ENCODE measurements at regions not wholly inside any gene's neighbourhood (a gene's known extent, or its start where the extent isn't known, plus 50 kb on each side); places are given as distances from the start of the nearest gene placed in this dataset.
A peak's percentile ranks its signal among the peaks of the same experiment; 100 is the strongest.
"Not testable (repeated sequence)": the region's sequence is repeated elsewhere in the genome, so short reads cannot be mapped to it uniquely, and the experiment has no call there.

- in situ Hi-C loops (cut with HindIII; ENCODE audit: low sequenced_read_pairs), result no loop called here
- no peak for DNase-seq (ENCODE audit: low spot score)
These were observed 541.0 kb downstream of the RFC3 start for GRCh38 chr13:34358811-34359513.

DNA sequence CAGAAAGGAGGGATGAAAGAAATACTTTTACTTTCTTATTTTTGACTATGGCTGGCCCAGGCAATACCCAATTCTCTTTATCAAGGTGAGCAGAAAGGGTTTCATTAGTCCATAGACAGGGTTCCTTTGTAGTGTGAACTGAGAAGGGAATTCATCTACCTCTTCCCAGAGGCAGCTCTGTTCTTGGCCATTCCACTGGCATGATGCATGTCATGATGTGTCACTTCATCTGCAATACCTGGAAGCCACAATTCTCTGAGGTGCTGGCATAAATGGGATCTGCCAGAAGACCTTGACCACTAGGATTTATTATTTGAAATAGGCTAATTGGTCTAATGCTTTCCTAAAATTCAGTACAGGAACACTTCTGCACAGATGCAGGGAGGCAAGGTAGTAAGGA is 542.8 kb downstream of the RFC3 start:
- in situ Hi-C loops (cut with HindIII; ENCODE audit: low sequenced_read_pairs), result no loop called here
- no peak for DNase-seq (ENCODE audit: low spot score)

- no peak for DNase-seq (ENCODE audit: low spot score)
- in situ Hi-C loops (cut with HindIII; ENCODE audit: low sequenced_read_pairs), result no loop called here
These were observed 543.6 kb downstream of the RFC3 start for GRCh38 chr13:34361560-34361959.

- no peak for DNase-seq (ENCODE audit: low spot score)
- in situ Hi-C loops (cut with HindIII; ENCODE audit: low sequenced_read_pairs), result no loop called here
These were observed 545.3 kb downstream of the RFC3 start for GRCh38 chr13:34363266-34363665.

DNA sequence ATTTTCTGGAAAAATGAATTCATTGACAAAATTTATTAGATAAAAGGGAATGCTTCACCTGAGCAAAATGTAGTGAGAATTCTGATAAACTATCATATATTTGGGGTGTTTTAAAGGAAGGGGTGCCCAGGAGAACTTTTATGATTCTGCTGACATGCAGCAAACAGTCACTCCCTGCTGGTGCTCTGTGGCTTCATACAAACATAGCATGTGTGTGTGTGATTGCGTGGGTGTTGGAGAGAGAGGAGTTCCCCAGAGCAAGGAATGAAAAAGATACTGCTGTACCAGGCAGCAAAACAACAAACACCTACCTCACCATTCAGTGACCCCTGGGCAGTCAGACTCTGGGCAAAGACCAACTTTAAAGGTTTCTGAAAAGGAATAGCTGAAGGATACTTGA is 546.7 kb downstream of the RFC3 start:
- DNase-seq (ENCODE audit: low spot score), result no peak
- in situ Hi-C loops (cut with HindIII; ENCODE audit: low sequenced_read_pairs), result no loop called here

DNA sequence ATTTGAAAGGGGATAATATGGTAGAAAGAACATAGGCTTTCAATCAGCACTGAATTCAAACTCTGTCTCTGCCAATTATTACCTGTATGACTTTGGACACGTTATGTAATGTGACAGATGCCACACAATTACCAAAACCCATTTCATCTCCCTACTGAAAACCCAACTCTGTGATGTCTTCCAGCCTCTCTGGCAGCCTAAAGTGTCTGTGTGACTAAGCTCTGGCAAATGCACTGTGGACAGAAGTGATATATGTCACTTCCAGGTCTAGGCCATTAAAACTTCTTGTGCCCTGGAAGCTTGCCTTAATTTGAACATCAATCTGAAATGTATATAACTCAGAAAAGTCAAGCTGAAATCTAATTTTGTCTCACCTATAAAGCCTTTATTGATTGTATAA is 552.0 kb downstream of the RFC3 start:
- DNase-seq (ENCODE audit: low spot score), result peak; percentile 73
- in situ Hi-C loops (cut with HindIII; ENCODE audit: low sequenced_read_pairs), result no loop called here

DNA sequence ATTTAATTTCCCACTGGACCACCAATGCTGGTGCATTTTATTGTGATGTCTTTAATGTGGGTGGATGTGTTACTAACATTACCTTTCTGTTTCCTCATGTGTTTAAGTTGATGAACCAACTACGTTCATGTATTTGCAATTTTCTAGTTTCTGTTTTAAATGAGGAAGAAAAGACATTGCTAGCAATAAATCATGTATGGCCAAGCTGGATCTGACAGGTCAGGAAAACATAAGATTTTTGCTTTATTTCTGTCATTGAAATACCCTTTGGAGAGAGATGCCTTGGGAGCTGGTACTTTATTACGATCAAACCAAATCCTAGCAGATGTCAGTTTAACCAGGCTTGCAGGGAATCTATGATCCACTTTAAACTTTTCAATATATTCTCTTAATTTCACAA is 553.2 kb downstream of the RFC3 start:
- in situ Hi-C loops (cut with HindIII; ENCODE audit: low sequenced_read_pairs), result no loop called here
- no peak for DNase-seq (ENCODE audit: low spot score)

- in situ Hi-C loops (cut with HindIII; ENCODE audit: low sequenced_read_pairs), result no loop called here
- DNase-seq (ENCODE audit: low spot score), result no peak
These were observed 553.9 kb downstream of the RFC3 start for GRCh38 chr13:34371645-34372395.

GRCh38 chr13:34372581-34372980 is 554.6 kb downstream of the RFC3 start:
- DNase-seq (ENCODE audit: low spot score), result no peak
- in situ Hi-C loops (cut with HindIII; ENCODE audit: low sequenced_read_pairs), result no loop called here

DNA sequence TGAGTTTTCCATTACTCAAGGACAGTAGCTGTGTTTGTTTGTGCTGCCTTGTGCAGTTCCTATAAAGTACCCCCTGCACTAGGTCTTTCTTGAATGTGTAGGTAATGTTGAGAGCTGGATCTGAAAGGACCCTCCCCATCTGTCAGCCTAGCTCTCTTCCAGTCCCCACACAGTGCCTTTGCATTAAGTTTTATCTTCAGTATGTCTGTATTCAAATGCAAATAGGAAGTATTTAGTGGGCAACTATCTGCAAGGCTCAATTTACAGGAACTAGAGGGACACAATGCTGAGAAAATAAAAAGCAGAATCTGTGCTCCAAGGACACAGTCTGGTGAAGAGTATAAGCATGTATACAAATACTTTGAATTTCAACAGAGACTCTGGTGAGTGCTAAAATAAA is 558.5 kb downstream of the RFC3 start:
- DNase-seq (ENCODE audit: low spot score), result no peak
- in situ Hi-C loops (cut with HindIII; ENCODE audit: low sequenced_read_pairs), result no loop called here

DNA sequence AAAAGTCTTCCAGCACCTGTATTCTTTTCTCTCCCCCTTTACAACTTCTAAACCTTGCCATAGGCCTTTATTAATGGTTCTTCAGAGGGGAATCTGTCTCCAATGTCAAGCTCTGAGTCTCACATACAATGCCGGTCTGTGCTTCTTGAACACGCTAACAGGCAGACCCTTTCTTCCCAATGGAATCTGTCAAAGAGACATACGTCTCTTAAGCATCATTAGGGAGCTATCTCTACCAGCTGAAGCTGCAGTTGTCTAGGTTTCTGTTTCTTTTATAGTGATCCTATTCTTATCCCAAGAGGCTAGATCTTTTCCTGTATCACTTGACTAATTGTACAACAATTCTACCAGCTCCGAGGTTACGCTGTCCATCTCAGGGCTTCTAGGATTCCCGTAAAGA is 560.8 kb upstream of the NBEA start:
- no peak for DNase-seq (ENCODE audit: low spot score)

GRCh38 chr13:34383728-34384127 is 558.3 kb upstream of the NBEA start:
- no peak for DNase-seq (ENCODE audit: low spot score)
- in situ Hi-C loops (cut with HindIII; ENCODE audit: low sequenced_read_pairs), result no loop called here

More for the DNA sequence above, 560.8 kb upstream of the NBEA start:
- in situ Hi-C loops (cut with HindIII; ENCODE audit: low sequenced_read_pairs), result no loop called here

DNA sequence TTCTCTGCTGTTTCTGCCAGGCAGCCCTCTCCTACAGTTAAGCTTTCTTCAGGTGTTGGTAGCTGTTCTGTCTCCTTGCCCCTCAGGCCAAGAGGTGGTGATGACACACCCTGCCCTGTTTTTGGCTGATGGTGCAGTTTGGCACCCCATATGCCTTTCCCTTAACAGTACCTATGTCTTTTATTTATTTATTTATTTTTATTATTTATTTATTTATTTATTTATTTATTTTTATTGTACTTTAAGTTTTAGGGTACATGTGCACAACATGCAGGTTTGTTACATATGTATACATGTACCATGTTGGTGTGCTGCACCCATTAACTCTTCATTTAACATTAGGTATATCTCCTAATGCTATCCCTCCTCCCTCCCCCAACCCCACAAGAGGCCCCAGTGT is 555.8 kb upstream of the NBEA start:
- in situ Hi-C loops (cut with HindIII; ENCODE audit: low sequenced_read_pairs); DNase-seq (ENCODE audit: low spot score): not testable (repeated sequence)

DNA sequence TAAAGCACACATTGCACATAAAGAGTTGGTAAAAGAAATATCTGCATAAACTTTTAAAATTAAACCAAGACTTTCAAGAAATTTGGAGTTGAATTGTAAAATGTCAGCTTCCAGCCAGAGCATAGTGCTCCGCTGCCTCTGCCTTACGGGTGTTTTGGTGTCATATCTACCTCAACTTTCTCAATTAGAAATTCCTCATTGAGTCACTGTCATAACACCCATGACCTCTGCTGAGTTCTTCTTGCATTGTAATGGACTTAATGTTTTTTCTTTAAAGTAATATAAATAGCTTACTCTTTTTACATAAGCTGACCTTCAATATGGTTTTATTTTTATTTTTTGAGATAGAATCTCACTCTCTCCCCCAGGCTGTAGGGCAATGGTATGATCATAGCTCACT is 551.0 kb upstream of the NBEA start:
- DNase-seq (ENCODE audit: low spot score), result no peak
- in situ Hi-C loops (cut with HindIII; ENCODE audit: low sequenced_read_pairs), result no loop called here

GRCh38 chr13:34401696-34402095 is 540.4 kb upstream of the NBEA start:
- in situ Hi-C loops (cut with HindIII; ENCODE audit: low sequenced_read_pairs), result no loop called here
- no peak for DNase-seq (ENCODE audit: low spot score)

GRCh38 chr13:34405410-34406181 is 536.5 kb upstream of the NBEA start:
- DNase-seq (ENCODE audit: low spot score), result no peak
- in situ Hi-C loops (cut with HindIII; ENCODE audit: low sequenced_read_pairs), result no loop called here

DNA sequence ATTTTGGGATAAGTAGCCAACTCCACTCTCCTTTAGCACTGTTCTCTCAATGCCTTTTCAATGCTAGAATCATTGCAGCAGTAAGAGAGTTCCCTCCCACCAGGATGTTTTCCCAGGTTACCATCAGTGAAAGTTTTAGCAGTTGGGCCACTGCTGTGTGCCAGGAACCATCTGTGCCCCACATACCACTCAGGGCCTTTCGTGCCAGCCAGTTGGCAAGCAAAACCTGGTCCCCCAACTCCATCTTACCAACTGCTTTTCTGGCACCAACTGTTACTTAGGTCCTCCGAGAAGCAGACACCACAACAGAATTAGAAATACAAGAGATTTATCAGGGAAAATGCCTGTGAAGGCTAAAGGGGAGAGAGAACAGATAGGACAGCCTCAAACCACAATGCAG is 533.4 kb upstream of the NBEA start:
- peak; percentile 90 for DNase-seq (ENCODE audit: low spot score)
- in situ Hi-C loops (cut with HindIII; ENCODE audit: low sequenced_read_pairs), result no loop called here

GRCh38 chr13:34409496-34410182 is 532.4 kb upstream of the NBEA start:
- in situ Hi-C loops (cut with HindIII; ENCODE audit: low sequenced_read_pairs), result no loop called here
- DNase-seq (ENCODE audit: low spot score), result peak; percentile 85

GRCh38 chr13:34410678-34411077 is 531.4 kb upstream of the NBEA start:
- in situ Hi-C loops (cut with HindIII; ENCODE audit: low sequenced_read_pairs), result no loop called here
- no peak for DNase-seq (ENCODE audit: low spot score)

- in situ Hi-C loops (cut with HindIII; ENCODE audit: low sequenced_read_pairs), result no loop called here
- no peak for DNase-seq (ENCODE audit: low spot score)
These were observed 530.9 kb upstream of the NBEA start for GRCh38 chr13:34411177-34411576.
